Transverse colon (tissue), 4 donors: ENCODE measurements at regions not wholly inside any gene's neighbourhood (a gene's known extent, or its start where the extent isn't known, plus 50 kb on each side); places are given as distances from the start of the nearest gene placed in this dataset.
"Not testable (repeated sequence)": the region's sequence is repeated elsewhere in the genome, so short reads cannot be mapped to it uniquely, and the experiment has no call there.

Source experiments
- DNase-seq: peaks from one replicate; pipeline ENCODE4 v3.0.0-alpha.2; 2019
- H3K27ac ChIP-seq, 4 donors: fragments of 200-600 bp; sonication (generic); 2 replicates each; pipeline ENCODE4 v1.5.1; 2016 to 2018; ENCODE audit warnings: inconsistent platforms in 4 of 4
- H3K27me3 ChIP-seq: fragments of 200-600 bp; sonication (generic); 2 replicates; pipeline ENCODE4 v1.5.1; 2017; ENCODE audit warnings: inconsistent platforms
- H3K36me3 ChIP-seq, 4 donors: fragments of 200-600 bp; sonication (generic); 2 replicates each; pipeline ENCODE4 v1.5.1; 2017 to 2019; ENCODE audit warnings: inconsistent platforms in 4 of 4
- H3K4me1 ChIP-seq, 4 donors: fragments of 200-600 bp; sonication (generic); 2 replicates each; pipeline ENCODE4 v1.5.1; 2017 to 2020; ENCODE audit warnings: inconsistent platforms in 4 of 4
- H3K4me3 ChIP-seq, 4 donors: fragments of 200-600 bp; sonication (generic); 1 replicate in 1 of 4; 2 replicates in 3 of 4; pipeline versions ENCODE4 v1.5.1 to v1.6.1; 2017 to 2019; ENCODE audit warnings: inconsistent platforms in 4 of 4
- H3K9me3 ChIP-seq, 2 donors: fragments of 200-600 bp; sonication (generic); 2 replicates each; pipeline ENCODE4 v1.5.1; 2017 to 2019; ENCODE audit warnings: inconsistent platforms in 2 of 2
- CTCF ChIP-seq, 5 experiments: fragments of 200-600 bp in 3 of 5; fragments of 450-650 bp in 2 of 5; sonication (generic) in 3 of 5; IDR thresholded peaks; 1 replicate in 2 of 5; 2 replicates in 3 of 5; pipeline ENCODE4 v1.5.1; 2016 to 2017; ENCODE audit warnings: antibody characterized with exemption in 5 of 5, inconsistent platforms in 3 of 5, mild to moderate bottlenecking in 2 of 5, moderate library complexity in 1 of 5
- EP300 ChIP-seq: sonication (generic); formaldehyde crosslinking; IDR thresholded peaks from one replicate; pipeline ENCODE4 v1.6.1; 2017; ENCODE audit warnings: antibody characterized with exemption, low read depth
- POLR2A ChIP-seq: fragments of 450-650 bp; IDR thresholded peaks from one replicate; pipeline ENCODE4 v1.6.1; 2016; ENCODE audit warnings: antibody characterized with exemption, mild to moderate bottlenecking, moderate library complexity
- POLR2AphosphoS5 ChIP-seq, 3 donors: sonication (generic); formaldehyde crosslinking; IDR thresholded peaks; one replicate each; pipeline ENCODE4 v1.6.1; 2016; ENCODE audit warnings: antibody characterized with exemption in 3 of 3
- WGBS, 2 donors: methylation state at CpG; one replicate each; pipeline ENCODE4 v1.1.5; 2018; ENCODE audit warnings: low coverage in 1 of 2; 5-methylcytosine and 5-hydroxymethylcytosine counted together
- in situ Hi-C, 4 donors: fragments of 200-750 bp; cut with MboI; loops; one replicate each; pipeline versions ENCODE4 v1.15.0 to v1.15.1; 2017; ENCODE audit warnings: low sequenced_read_pairs in 3 of 4, low pct_ligation_motif_present in 1 of 4, low pct_unique_long_range_greater_than_20kb in 1 of 4
- intact Hi-C: fragments of 100-400 bp; cut with DNase I; formaldehyde crosslinking; loops from one replicate; pipeline ENCODE4 v1.15.1; 2023; ENCODE audit warnings: low total_unique reads

- in situ Hi-C loops (no loop called here), intact Hi-C loops (no loop called here)
- no peaks in the 10 kb centered on the region for H3K9me3 ChIP-seq
- no peaks in the 10 kb centered on the region for H3K36me3 ChIP-seq
- no peaks in the 10 kb centered on the region for H3K4me1 ChIP-seq
- TF ChIP-seq POLR2AphosphoS5 (IDR thresholded peaks at IDR 0.05), result no peak
- no peak for TF ChIP-seq CTCF (IDR thresholded peaks at IDR 0.05)
- TF ChIP-seq POLR2A, result no peak
- no peak for TF ChIP-seq EP300
- no peak overlapping the region for H3K4me3 ChIP-seq
- no peaks in the 10 kb centered on the region for H3K27me3 ChIP-seq
- DNase-seq, result no peak
- no peak overlapping the region for H3K27ac ChIP-seq
- 52 to 57% methylated on average over 3 of the region's 3 CpGs for WGBS, 2 donors
These were observed 151.9 kb downstream of the GXYLT1 start for GRCh38 chr12:41992692-41993215.

GRCh38 chr12:41992022-41992421 lies 152.7 kb downstream of the GXYLT1 start:
- H3K27ac ChIP-seq, result no peak overlapping the region
- no peak for TF ChIP-seq POLR2A
- no peak for TF ChIP-seq CTCF (IDR thresholded peaks at IDR 0.05)
- TF ChIP-seq EP300, result no peak
- no peak for TF ChIP-seq POLR2AphosphoS5 (IDR thresholded peaks at IDR 0.05)
- WGBS, 2 donors, result 42 to 80% methylated on average over 1 of the region's 1 CpG
- H3K4me1 ChIP-seq, result no peaks in the 10 kb centered on the region
- no peak overlapping the region for H3K4me3 ChIP-seq
- intact Hi-C loops (no loop called here), in situ Hi-C loops (no loop called here)
- H3K36me3 ChIP-seq, result no peaks in the 10 kb centered on the region
- H3K27me3 ChIP-seq, result no peaks in the 10 kb centered on the region
- H3K9me3 ChIP-seq, result no peaks in the 10 kb centered on the region
- DNase-seq, result no peak

GRCh38 chr12:41988715-41989114 lies 156.0 kb downstream of the GXYLT1 start:
- intact Hi-C loops (no loop called here), in situ Hi-C loops (no loop called here)
- Histone ChIP-seq H3K4me3 (no peak overlapping the region), H3K9me3 (no peaks in the 10 kb centered on the region), H3K27ac (no peak overlapping the region), H3K4me1 (no peaks in the 10 kb centered on the region), H3K27me3 (no peaks in the 10 kb centered on the region), H3K36me3 (no peaks in the 10 kb centered on the region)
- WGBS, 2 donors, result 92 to 93% methylated on average over 2 of the region's 2 CpGs
- TF ChIP-seq POLR2AphosphoS5 (IDR thresholded peaks at IDR 0.05) (no peak), EP300 (no peak), POLR2A (no peak), CTCF (IDR thresholded peaks at IDR 0.05) (no peak)
- DNase-seq, result no peak

- H3K27me3 ChIP-seq, H3K27ac ChIP-seq, H3K4me3 ChIP-seq, H3K4me1 ChIP-seq, in situ Hi-C loops, intact Hi-C loops, H3K9me3 ChIP-seq, H3K36me3 ChIP-seq, DNase-seq: not testable (repeated sequence)
- 83 to 95% methylated on average over 2 of the region's 2 CpGs for WGBS, 2 donors
These were observed 158.2 kb downstream of the GXYLT1 start for GRCh38 chr12:41986513-41986912.

- Histone ChIP-seq H3K4me3 (no peak overlapping the region), H3K36me3 (no peaks in the 10 kb centered on the region), H3K27ac (no peak overlapping the region), H3K27me3 (no peaks in the 10 kb centered on the region), H3K4me1 (no peaks in the 10 kb centered on the region), H3K9me3 (no peaks in the 10 kb centered on the region)
- in situ Hi-C loops (no loop called here), intact Hi-C loops (no loop called here)
- DNase-seq, result no peak
- TF ChIP-seq EP300 (no peak), POLR2A (no peak), CTCF (IDR thresholded peaks at IDR 0.05) (no peak), POLR2AphosphoS5 (IDR thresholded peaks at IDR 0.05) (no peak)
These were observed 160.8 kb downstream of the GXYLT1 start for GRCh38 chr12:41983856-41984255.
